ENCODE measurements at regions not wholly inside any gene's neighbourhood (a gene's known extent, or its start where the extent isn't known, plus 50 kb on each side); places are given as distances from the start of the nearest gene placed in this dataset.
"Not testable (repeated sequence)": the region's sequence is repeated elsewhere in the genome, so short reads cannot be mapped to it uniquely, and the experiment has no call there.

DNA sequence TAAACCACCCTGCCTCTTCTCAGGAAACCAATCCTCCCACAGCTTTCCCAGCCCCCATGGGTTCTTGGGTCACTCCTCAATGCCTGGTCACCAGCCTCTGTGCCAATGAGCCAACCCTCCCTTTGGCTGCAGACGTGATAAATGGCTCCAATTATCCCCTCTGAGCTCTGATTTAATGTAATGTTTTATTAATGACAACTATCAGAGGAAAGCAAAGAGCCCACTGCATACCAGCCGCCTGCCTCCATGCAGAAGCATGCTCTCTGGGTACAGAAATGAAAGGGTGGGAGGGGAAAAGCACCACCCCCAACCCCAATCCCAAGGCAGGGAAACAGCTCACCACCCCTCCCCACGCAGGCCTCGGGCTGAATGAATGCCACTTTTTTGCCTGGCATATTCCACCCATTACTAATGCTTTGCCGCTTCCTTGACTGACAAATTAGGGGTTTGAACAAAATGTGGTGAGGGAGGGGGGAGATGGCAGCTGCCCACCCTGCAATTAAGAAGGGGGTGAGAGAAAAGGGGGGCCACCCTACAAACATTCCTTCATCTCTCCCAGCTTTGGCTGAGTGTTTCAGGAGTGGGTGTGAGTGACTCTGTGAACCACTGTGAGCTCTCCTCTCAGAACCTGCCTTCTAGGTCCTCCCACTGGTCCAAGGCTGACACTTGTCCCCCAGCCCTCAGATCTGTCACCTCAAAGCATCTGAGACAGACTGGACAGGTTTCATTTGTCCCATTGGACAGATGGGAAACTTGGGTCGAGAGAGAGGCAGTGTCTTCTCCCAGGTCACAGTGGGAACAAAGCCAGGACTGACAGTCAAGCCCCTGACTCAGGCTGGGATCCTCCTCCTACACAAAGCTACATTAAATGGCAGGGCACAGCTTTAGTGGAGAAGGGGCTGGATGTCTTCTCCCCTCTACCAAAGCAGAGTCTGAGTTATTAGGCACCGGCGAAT is 161.5 kb downstream of the TMEM132E start:
- DNase-seq (ENCODE audit: low spot score) = no peak

DNA sequence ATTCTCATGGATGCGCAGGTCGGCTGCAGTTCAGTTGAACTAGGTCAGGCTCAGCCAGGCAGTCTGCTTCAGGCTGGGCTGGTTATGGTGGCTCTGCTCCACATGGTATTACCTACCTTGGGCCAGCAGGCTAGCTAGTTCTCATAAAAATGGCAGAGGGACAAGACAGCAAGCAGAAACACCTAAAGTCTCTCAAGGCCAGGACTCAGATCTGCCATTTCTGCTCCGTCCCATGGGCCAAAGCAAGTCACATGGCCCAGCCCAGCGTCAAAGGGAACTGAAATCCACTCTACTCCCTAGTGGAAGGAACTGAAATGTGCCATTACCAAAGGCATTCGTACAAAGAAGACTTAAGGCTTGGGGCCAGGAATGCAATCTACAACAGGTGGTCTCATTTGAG is 160.0 kb downstream of the TMEM132E start:
- DNase-seq (ENCODE audit: low spot score) = no peak

DNA sequence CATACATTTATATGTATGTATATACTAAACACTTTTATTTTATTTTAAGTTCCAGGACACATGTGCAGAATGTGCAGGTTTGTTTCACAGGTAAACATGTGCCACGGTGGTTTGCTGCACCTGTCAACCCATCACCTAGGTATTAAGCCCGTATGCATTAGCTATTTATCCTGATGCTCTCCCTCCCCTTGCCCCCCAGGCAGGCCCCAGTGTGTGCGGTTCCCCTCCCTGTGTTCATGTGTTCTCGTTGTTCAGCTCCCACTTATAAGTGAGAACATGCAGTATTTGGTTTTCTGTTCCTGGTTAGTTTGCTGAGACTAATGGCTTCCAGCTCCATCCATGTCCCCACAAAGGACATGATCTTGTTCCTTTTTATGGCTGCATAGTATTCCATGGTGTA is 158.3 kb downstream of the TMEM132E start:
- not testable (repeated sequence) for DNase-seq (ENCODE audit: low spot score)

DNA sequence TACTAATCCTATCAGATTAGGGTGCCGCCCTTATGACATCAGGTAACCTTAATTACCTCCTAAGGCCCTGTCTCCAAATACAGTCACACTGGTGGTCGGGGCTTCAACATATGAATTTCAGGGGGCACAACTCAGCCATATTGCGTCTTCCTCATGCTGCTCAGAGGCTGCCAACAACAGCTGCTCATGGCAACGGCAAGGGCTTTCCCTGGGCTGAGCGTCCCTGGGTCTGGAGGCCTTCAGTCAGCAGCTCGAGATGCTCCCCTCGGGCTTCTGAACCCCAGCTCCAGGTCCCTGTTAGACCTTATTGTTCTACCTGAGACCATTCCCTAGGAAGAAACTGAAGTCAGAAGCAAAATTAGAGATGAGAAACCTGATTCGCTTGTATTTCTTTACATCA is 157.2 kb downstream of the TMEM132E start:
- no peak for DNase-seq (ENCODE audit: low spot score)

DNA sequence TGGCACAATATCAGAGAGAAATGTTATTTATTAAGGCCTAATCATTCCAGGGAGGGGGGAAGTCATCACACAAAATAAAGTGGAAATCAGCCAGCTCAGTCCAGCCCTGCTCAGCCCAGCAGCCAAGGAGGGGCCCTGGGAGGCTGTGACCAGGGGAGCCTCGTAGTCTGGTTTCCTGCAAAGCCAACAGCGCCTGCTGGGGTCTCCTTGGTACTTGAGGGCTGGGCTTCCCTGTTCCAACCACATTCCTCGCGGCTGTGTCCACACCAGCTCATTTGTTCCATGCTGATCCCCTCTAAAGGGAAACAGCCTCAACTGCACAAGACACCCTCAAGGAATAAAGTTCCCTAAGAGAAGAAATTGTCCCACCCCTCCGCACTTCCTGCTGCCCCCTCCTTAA is 154.0 kb downstream of the TMEM132E start:
- no peak for DNase-seq (ENCODE audit: low spot score)

DNA sequence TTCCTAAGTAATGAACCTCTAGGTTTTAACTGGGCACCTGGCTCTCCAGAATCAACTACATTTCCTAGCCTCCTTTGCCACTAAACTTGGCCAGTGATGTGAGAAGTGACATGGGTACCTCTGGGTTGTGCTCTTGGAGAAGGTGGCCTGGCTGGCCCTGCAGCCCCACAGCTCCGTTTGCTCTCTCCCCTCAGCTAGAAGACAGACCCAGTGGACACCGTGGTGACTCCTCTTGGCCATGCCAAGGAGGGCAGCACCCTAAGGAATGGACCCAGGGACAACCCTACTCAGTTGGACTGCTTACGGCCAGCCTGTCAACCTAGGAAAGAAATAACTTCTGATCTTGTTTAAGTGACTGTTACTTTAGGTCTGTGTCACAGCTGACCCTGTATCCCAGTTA is 151.4 kb downstream of the TMEM132E start:
- no peak for DNase-seq (ENCODE audit: low spot score)

DNA sequence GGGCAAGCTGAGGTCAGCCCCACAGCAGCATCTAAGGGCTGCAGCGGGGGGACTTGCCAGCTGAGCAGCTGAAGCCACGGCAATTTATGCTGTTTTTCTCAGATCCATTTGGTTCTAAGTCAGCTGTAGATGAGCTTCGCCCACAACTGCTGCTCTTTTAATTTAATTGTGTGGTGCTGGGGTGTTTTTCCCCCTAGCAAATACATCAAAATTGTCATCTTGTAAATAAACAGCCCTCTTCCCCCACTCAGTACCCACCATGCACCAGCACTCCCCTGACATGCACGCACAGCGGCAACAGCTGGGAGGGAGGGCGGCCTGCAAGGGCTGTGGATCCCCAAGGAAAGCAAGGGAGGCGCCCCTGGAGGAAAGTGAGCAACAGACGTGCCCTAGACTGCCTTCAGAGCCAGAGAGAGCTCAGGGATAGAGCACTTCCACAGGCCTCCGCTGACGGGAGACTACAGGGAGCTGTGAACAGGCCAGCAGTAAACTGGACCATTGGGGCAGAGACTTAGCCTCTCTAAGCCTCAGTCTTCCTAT is 149.5 kb downstream of the TMEM132E start:
- no peak for DNase-seq (ENCODE audit: low spot score)

DNA sequence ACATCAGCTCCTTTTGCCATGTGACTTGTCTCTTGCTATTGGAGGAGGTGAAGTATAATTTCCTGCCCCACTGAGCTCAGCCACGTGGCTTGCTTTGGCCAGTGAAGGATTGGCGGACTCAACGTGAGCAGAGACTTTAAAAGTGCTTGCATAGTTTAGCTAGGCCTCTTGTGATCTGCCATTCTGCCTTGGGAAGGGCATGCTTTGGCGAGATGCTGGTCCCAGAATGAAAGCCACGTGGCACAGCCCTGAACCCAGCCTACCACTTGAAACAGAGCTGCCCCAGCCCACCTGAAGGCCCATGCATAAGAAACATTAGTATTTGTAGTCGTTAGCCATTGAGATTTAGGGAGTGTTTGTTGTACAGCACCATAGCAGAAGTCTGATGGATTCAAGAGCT is 148.2 kb downstream of the TMEM132E start:
- DNase-seq (ENCODE audit: low spot score) = no peak

DNA sequence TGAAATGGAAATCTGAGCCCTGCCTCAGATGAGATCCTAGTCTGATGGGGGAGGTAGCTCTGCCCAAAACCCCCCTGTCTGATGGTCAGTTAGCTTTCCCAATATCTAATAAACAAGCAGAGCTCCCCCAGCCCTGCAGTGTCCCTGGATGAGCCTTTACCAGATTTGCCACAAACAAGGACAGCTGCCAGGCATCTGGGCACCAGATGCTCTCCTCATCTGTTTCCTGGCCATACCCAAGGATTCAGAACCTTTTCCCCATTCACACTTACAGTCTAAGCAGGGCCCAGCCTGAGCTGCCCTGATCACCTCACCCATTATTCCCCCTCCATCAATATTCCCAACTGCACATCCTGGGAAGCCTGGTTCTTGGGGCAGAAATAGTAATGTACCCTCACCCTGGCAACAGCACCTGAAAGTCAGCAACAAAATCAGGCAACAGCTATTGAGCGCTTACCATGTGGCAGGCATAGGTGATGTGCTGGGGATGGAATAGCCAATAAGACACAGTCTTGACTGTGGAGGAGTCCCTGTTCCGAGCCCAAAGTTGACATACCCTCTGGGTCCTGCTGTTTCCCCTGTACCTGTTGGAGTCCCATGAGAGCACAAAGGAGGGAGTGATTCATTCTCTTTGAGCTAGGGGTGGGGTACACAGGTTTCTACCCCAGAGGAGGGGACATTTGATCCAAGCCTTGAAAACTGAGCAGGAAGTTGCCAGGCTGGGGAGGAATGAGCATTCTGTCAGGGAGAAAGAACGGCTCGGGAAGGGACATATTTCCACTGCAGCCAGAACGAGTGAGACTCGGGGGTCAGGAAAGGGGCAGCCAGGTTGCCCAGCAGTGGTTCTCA is 147.4 kb downstream of the TMEM132E start:
- DNase-seq (ENCODE audit: low spot score) = no peak

DNA sequence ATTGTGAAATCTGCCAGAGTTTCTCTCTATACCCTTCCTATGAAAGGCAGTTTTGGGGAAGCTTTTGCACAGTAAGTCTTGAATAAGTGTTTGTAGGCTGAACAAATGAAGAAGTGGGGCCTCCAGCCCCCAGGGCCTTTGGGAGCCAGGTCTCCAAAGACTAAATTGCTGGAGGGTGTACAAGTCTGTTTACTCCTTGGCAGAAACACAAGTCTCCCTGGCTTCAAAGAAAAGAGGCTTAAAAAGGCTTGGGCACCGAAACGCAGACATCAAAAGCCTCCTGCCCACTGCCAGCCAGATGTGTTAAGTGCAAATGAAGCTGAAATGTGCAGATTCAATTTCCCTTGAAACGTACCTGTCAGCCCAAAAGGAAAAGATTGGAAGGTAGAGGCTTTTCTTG is 146.3 kb downstream of the TMEM132E start:
- DNase-seq (ENCODE audit: low spot score) = no peak

DNA sequence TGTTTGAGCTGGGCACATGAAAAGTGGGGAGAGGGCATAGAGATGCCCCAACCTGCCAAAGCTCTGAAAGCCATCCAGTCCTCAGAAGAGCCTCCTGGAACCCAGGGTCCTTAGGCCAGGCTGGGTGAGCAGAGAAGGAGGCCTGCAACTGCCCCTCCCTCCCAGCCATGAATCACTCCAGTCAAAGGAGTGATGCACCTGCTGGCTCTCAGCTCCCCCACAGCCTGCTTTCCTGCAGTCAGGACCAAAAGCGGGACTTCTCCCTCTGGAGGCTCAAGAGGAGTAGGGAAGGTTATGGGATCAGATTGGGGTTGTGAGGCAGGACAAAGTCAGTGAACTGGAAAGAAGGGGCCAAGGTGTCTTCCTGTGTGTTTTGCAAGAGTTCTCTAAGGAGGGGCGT is 145.6 kb downstream of the TMEM132E start:
- no peak for DNase-seq (ENCODE audit: low spot score)

DNA sequence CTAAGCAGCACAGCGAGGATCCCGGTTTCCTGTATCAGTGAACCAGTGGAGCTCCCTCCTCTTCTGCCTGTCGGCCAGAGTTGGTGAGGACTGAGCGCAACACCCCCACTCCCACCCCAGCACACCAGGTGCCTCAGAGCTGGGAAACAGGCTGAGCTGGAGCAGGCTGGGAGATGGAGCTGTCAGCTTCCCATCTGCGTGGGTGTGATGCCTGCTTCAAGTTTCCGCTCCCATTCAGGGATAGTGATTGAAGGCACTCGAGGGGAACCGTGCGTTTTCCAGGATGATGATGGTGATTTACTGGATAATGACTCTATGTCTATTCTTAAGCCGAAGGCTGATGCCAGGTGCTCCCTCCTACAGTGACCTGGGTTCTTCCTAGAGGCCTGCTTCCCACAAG is 144.5 kb downstream of the TMEM132E start:
- no peak for DNase-seq (ENCODE audit: low spot score)

DNA sequence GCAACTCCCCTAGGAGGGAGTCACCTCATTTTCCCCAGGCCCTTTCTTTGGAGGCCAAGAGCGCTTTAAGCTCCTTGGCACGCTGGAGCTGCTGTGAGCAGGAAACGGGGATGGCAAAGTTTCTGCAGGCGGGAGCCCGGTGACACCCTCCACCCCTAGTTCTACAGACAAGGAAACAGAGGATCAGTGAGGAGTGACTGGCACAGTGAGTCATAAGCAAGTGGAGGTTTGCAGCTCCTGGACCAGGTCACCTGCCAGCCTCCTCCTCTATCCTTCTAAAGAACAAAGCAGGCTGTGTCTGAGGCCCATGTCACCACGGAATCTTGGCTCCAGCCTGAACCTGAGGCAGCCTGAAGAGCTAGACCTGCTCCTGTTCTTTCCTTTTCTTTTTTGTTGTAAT is 141.9 kb downstream of the TMEM132E start:
- DNase-seq (ENCODE audit: low spot score) = no peak

DNA sequence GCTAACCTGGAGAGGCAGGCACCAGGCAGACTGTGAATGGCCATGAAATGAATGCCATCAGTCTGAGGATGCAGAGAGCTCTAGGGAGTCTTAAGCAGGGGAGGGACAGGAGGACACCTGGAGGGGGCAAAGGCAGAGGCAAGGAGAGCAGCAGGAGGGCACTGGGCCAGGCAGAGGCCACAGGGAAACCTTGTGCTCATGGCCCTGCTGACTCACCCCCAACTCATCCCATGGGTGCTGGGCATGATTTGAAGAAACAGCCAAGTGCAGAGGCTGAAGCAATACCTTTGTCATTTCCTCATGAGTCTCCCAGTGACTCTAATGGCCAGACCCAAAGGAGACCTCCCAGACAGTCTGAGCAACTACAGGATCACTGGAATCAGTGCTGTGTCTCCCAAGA is 141.4 kb downstream of the TMEM132E start:
- no peak for DNase-seq (ENCODE audit: low spot score)

DNA sequence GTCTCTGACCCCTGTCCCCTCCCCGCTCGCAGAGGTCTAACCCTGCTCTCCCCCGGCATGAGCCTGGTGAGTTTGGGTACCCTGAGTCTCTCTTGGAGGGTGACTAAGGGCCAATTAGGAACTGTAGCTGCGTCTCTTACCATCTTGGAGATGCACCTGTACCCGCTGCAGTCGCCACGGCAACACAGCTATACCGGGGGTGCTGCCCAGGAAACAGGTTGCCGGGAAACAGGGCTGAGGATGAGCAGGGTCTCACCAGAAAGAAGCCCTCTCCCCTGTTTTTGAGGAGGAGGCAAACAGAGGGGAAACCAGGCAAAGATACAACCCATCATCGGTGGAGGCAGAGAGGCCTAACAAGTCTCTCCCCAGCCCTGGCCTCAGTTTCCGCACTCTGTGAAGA is 140.2 kb downstream of the TMEM132E start:
- DNase-seq (ENCODE audit: low spot score) = no peak

DNA sequence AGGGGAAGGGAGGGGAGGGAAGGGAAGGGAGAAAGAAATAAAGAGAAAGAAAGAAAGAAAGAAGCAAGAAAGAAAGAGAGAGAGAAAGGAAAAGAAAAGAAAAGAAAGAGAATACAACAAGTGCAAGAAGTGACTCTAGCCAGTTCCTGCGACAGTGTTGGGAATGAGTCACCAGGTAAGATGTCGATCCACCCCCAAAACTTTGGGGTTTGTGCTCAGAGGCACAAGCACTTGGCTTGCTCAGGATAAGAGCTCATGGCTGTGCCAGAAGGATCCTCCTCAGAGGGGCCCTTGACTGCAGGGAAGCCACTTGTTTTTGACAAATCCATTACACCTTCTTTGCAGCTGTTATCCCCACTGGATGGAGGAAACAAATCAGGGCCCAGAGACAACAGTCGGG is 137.7 kb downstream of the TMEM132E start:
- no peak for DNase-seq (ENCODE audit: low spot score)

DNA sequence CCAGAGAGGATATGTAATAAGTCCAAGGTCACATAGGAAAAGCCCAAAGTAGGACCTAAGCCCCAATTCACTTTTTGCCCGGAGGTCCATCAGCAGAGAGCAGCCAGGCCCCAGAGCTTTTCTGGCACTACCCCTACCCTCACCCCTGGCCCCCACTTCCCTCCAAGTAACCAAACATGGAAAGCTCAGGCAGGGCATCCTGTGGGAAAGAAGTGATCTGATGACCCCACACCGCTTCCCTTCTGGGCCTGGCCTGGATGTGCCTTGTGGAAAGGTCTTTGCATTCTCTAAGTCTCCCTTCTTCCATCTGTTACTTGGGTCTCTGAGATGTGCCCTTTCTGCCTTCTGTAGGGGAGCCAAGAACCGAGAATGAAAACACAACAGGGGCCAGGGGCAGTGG is 136.9 kb downstream of the TMEM132E start:
- no peak for DNase-seq (ENCODE audit: low spot score)

DNA sequence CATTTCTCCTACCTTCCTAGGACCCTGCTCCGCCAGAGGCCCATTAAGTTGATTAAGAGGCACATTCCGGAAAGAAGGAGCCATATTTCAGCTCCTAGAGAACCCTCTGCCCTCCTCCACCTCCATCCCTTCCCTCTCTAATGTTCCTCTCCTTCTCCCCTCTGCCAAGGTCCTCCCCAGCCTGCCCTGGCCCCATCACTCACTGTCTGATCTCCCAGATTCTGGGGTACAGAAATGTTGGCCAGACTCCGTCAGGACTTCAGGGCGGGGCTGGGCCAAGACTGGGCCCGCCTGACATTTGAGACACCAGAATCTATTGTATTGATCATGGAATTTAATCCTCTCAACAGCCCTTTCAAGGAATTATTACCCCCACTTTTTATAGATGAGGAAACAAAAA is 136.1 kb downstream of the TMEM132E start:
- DNase-seq (ENCODE audit: low spot score) = no peak

DNA sequence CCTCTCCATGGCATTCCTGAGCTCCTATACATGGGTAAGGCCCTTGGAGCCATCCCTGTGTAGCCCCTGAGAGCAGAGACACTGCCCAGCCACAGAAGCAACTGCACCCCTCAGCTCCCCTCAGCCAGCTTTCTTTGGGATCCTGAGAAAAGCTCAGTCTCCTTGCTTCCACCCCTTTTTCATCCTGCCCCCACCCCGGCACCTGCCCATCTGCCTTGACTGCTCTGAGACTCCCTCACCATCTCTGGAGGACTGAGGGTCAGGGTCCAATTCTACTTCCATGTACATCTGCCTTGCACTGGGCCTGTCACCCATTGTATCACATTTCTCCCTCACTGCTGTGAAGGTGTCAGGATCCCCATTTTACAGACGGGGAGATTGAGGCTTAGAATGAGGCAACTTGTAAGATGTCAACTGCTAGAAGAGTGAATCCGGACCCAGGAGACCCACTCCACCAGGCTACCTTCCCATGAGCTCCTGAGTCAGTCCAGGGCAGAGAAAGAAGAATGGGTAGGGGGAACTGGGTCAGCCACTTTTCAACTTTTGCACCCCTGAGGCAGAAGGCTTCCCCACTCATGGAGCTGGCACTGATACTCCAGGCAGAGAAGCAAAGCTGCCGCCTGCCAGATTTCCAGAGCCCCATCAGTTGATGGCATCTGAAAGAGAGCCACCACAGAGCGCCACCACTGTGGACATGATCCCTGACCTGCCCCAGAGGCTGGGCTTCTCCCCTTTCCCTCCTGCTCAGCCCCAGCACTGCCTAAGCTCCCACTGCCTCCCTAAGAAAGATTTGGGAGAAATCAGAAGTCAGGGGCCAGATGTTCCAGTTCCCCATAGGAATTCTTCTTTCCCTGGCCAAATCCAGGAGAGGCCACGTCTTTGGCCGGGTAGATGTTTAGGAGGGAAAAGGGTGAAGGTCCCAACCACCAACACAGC is 135.4 kb downstream of the TMEM132E start:
- DNase-seq (ENCODE audit: low spot score) = no peak

DNA sequence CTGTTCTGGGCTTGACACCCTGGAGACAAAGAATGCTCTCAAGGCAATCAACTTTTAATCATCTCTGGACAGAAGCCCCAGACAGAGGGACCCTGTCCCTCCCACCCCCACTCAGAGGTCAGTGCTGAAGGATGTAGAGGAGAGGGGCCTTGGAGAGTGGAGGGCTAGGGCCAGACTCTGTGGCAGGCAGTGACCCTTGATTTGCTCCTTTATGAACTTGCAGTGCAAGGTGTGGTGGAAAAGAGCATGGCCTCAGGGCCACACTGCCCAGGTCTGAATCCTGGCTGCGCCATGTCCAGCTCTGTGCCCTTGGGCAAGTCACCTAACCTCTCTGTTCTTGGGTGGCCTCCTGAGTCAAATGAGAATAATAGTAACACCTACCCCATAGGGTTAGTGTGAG is 134.3 kb downstream of the TMEM132E start:
- peak; percentile 13 for DNase-seq (ENCODE audit: low spot score)

DNA sequence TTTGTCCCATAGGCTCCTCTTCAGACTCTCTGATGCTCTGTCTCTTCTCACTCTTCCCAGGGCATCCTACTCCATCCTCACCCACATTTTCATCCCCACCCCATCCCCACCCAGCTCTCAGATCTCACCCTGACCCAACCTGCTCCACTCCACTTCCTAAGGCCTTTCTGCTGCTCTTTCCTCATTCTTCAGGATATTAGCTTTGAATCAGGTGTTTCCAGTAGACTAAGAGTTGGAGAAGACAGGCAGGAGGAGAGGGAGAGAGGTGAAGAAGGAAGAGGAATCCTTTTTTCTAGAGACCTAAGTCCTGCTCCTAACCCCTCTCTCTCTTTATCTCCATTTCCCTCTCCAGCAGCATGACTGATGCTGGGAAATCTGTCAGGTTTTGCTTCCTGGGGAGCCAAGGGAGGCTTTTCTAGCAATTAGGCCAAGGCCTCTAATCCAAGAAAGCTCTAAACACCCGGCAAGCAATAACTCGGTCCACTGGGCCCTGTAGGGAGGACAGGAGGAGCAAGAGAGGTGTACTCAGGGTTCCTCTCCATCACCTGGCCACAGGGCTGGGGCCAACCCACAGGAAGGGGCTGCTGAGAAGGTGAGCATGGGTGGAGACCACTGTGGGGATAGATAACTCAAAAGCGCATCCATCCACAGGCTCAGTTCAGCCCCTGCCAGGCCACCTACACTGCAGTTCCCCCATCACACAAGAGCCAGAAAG is 133.3 kb downstream of the TMEM132E start:
- peak; percentile 1 for DNase-seq (ENCODE audit: low spot score)

Measured in ureter (tissue), 1 donor.